SU-DHL-6 (cell line): ENCODE measurements at regions not wholly inside any gene's neighbourhood (a gene's known extent, or its start where the extent isn't known, plus 50 kb on each side); places are given as distances from the start of the nearest gene placed in this dataset.

Source experiments
- H2AFZ ChIP-seq: fragments of 200-600 bp; sonication (generic); 2 replicates; pipeline ENCODE4 v1.6.1; 2014; ENCODE audit warnings: low read depth, mild to moderate bottlenecking, moderate library complexity, mixed read lengths, antibody characterized with exemption, low read length; ENCODE audit not compliant: severe bottlenecking
- H3F3A ChIP-seq: fragments of 200-600 bp; shearing (Covaris generic); 2 replicates; pipeline ENCODE4 v1.6.0; 2016; ENCODE audit warnings: antibody characterized with exemption, mild to moderate bottlenecking; ENCODE audit not compliant: insufficient read depth
- H3K27ac ChIP-seq: fragments of 200-600 bp; sonication (generic); 2 replicates; pipeline ENCODE4 v1.5.1; 2016; ENCODE audit warnings: low read depth, mild to moderate bottlenecking, low read length, moderate library complexity, mixed read lengths
- H3K27me3 ChIP-seq: fragments of 200-600 bp; sonication (generic), shearing (Covaris generic); 2 replicates; pipeline ENCODE4 v1.6.0; 2014; ENCODE audit warnings: mild to moderate bottlenecking, low read length
- H3K36me3 ChIP-seq: fragments of 200-600 bp; sonication (generic); 2 replicates; pipeline ENCODE4 v1.6.1; 2014; ENCODE audit warnings: mild to moderate bottlenecking, low read length, mixed read lengths
- H3K4me2 ChIP-seq: fragments of 300-600, 200-600 bp; shearing (Covaris generic), sonication (generic); 2 replicates; pipeline ENCODE4 v1.6.0; 2014; ENCODE audit warnings: low read length, low read depth, mild to moderate bottlenecking; ENCODE audit not compliant: poor library complexity, severe bottlenecking
- H3K4me3 ChIP-seq: fragments of 200-600 bp; sonication (generic); 2 replicates; pipeline ENCODE4 v1.5.1; 2014; ENCODE audit warnings: antibody characterized with exemption, low read length, mild to moderate bottlenecking, mixed read lengths; ENCODE audit not compliant: insufficient read depth, poor library complexity, severe bottlenecking
- H3K79me2 ChIP-seq: fragments of 200-600 bp; sonication (generic); 2 replicates; pipeline ENCODE4 v1.6.1; 2014; ENCODE audit warnings: mild to moderate bottlenecking, low read length, moderate library complexity; ENCODE audit not compliant: insufficient read depth
- H3K9ac ChIP-seq: fragments of 200-600 bp; sonication (generic); 2 replicates; pipeline ENCODE4 v1.7.0; 2014; ENCODE audit warnings: mild to moderate bottlenecking, low read length
- H3K9me2 ChIP-seq: fragments of 200-600 bp; sonication (generic); replicated peaks from 2 replicates; pipeline ENCODE4 v1.6.1; 2014; ENCODE audit warnings: low read length; ENCODE audit not compliant: insufficient read depth
- H3K9me3 ChIP-seq: fragments of 200-600 bp; sonication (generic); 2 replicates; pipeline ENCODE4 v1.6.1; 2014; ENCODE audit warnings: low read length, mixed read lengths; ENCODE audit not compliant: insufficient read depth
- H4K20me1 ChIP-seq: fragments of 200-600 bp; sonication (generic); 2 replicates; pipeline ENCODE4 v1.6.1; 2014; ENCODE audit warnings: low read depth, mild to moderate bottlenecking, antibody characterized with exemption, low read length, moderate library complexity, mixed read lengths
- CTCF ChIP-seq: fragments of 200-600 bp; sonication (generic); IDR thresholded peaks from one replicate; pipeline ENCODE4 v1.5.1; 2017; ENCODE audit warnings: antibody characterized with exemption, mild to moderate bottlenecking, low read length, moderate library complexity; ENCODE audit not compliant: insufficient read depth, poor library complexity, severe bottlenecking
- EZH2phosphoT487 ChIP-seq: fragments of 200-600 bp; sonication (generic), shearing (Covaris generic); conservative IDR thresholded peaks from 2 replicates; pipeline ENCODE4 v1.6.1; 2018; ENCODE audit warnings: mild to moderate bottlenecking, antibody characterized with exemption, low read length, moderate library complexity, mixed read lengths

- no peak overlapping the region for H2AFZ ChIP-seq
- no peaks in the 10 kb centered on the region for H3K9me2 ChIP-seq
- no peak overlapping the region for H3K9ac ChIP-seq
- H3K27ac ChIP-seq: no peak overlapping the region
- TF ChIP-seq EZH2phosphoT487 (no peak), CTCF (no peak)
- no peaks in the 10 kb centered on the region for H3K36me3 ChIP-seq
- H4K20me1 ChIP-seq: no peaks in the 10 kb centered on the region
- H3K27me3 ChIP-seq: no peaks in the 10 kb centered on the region
- H3K4me2 ChIP-seq: no peak overlapping the region
- H3F3A ChIP-seq: no peaks in the 10 kb centered on the region
- H3K79me2 ChIP-seq: no peaks in the 10 kb centered on the region
- H3K9me3 ChIP-seq: no peaks in the 10 kb centered on the region
- no peak overlapping the region for H3K4me3 ChIP-seq
These were observed 651.1 kb downstream of the CCDC171 start for GRCh38 chr9:16203729-16204573.

- Histone ChIP-seq H4K20me1 (no peaks in the 10 kb centered on the region), H3K9me3 (no peaks in the 10 kb centered on the region), H3K4me2 (no peak overlapping the region), H3K27me3 (no peaks in the 10 kb centered on the region), H3F3A (no peaks in the 10 kb centered on the region), H2AFZ (no peak overlapping the region), H3K27ac (no peak overlapping the region), H3K9ac (no peak overlapping the region), H3K79me2 (no peaks in the 10 kb centered on the region), H3K4me3 (no peak overlapping the region), H3K36me3 (no peaks in the 10 kb centered on the region), H3K9me2 (no peaks in the 10 kb centered on the region)
- TF ChIP-seq CTCF (no peak), EZH2phosphoT487 (no peak)
These were observed 652.6 kb downstream of the CCDC171 start for GRCh38 chr9:16205455-16205854.

GRCh38 chr9:16206518-16206917 is 653.7 kb downstream of the CCDC171 start:
- H3K4me2 ChIP-seq: no peak overlapping the region
- H3K27ac ChIP-seq: no peak overlapping the region
- no peaks in the 10 kb centered on the region for H3K9me2 ChIP-seq
- no peaks in the 10 kb centered on the region for H3K36me3 ChIP-seq
- no peaks in the 10 kb centered on the region for H3K79me2 ChIP-seq
- no peaks in the 10 kb centered on the region for H3K27me3 ChIP-seq
- no peak overlapping the region for H3K9ac ChIP-seq
- H2AFZ ChIP-seq: no peak overlapping the region
- H3F3A ChIP-seq: no peaks in the 10 kb centered on the region
- TF ChIP-seq EZH2phosphoT487 (no peak), CTCF (no peak)
- H3K4me3 ChIP-seq: no peak overlapping the region
- no peaks in the 10 kb centered on the region for H3K9me3 ChIP-seq
- no peaks in the 10 kb centered on the region for H4K20me1 ChIP-seq
